Glomerular visceral epithelial cell (primary cell): ENCODE measurements at regions not wholly inside any gene's neighbourhood (a gene's known extent, or its start where the extent isn't known, plus 50 kb on each side); places are given as distances from the start of the nearest gene placed in this dataset.
A peak's percentile ranks its signal among the peaks of the same experiment; 100 is the strongest.

Experiments used
- DNase-seq: peaks from one replicate; pipeline ENCODE4 v3.0.0-alpha.2; 2016; ENCODE audit errors: extremely low spot score

- DNase-seq, result no peak
Observed at GRCh38 chr12:89927226-89927698, 218.6 kb upstream of the ATP2B1 start.

GRCh38 chr12:89924191-89924590 is 215.6 kb upstream of the ATP2B1 start:
- DNase-seq, result no peak

DNA sequence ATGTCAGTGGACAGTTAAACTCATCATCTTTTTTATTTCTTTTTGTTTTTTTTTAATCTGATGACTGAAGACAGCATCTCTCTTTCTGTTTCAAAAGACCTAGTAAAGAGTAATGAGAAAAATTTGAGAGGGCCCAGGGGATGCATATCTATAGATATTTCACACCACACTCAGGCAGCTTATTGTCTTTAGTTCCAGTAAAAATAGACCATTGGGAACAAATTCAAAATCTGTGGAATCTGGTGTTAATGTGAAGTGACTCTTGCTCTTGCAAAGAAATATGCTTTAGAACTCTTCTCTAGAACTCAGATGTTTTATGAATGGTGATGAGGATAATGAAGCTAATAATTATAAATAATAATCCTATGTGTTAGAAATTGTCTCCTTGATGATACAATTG is 214.5 kb upstream of the ATP2B1 start:
- DNase-seq, result no peak

- DNase-seq, result no peak
Observed at GRCh38 chr12:89920866-89921265, 212.2 kb upstream of the ATP2B1 start.

GRCh38 chr12:89919241-89919906 is 210.7 kb upstream of the ATP2B1 start:
- DNase-seq, result no peak

- DNase-seq, result no peak
Observed at GRCh38 chr12:89918172-89918846, 209.7 kb upstream of the ATP2B1 start.

DNA sequence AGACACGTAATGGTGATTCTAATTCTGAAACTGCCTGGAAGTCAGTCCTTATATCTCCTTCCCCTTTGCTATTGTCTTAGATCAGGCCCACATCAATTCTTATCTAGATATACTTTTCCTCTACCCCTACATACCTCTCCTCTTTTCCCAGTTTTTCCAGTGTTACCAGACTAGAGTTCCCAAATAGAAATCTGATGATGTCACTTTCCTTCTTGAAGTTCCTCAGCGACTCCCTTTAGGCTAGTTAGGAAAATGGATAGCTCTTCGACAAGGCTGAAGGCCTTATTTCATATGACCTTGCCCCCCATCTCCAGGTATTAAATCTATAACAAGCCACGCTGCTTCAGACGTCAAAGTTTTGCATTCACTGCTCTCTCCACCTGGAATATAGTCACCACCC is 201.1 kb upstream of the ATP2B1 start:
- no peak for DNase-seq

DNA sequence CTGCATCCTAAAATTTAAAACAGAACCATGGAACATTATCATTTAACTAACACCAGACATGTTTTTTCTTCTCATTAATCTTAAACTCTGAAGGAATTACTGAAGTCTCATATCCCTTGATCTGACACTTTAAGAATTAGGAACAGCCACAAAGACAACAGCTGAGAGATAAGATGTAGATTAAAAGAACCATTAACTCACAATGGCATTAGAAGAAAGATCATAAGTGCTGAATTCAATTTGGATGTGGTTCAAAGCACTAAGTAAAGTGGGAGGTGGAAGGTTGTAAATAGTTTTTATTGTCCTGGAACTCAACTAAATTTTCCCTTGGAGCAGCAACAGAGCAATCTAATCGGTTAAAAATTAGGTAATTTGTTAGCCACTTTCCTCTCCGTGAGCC is 199.0 kb upstream of the ATP2B1 start:
- no peak for DNase-seq

DNA sequence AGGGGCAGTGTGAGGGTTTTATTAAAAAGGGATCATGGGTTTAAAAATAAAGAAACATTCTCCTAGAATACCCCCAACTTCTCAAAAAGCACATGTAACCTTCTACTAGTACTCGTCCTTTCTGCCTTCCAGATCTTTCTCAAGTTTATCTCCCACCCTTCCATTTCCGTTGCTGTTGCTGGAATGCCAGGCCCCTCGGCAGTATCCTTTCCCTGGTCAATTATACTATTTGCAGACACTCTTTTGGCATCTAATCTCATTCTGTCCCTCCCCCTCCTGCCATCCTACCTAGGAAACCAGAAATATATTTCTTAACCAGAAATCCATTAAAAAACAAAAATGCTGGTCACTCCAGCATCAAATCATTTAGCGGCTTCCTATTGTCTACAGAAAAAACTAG is 198.2 kb upstream of the ATP2B1 start:
- DNase-seq, result no peak

GRCh38 chr12:89906178-89906577 is 197.5 kb upstream of the ATP2B1 start:
- no peak for DNase-seq

GRCh38 chr12:89901906-89902642 is 193.4 kb upstream of the ATP2B1 start:
- DNase-seq, result no peak

GRCh38 chr12:89901319-89901718 is 192.7 kb upstream of the ATP2B1 start:
- no peak for DNase-seq

- DNase-seq, result no peak
Observed at GRCh38 chr12:89899651-89900050, 191.0 kb upstream of the ATP2B1 start.

DNA sequence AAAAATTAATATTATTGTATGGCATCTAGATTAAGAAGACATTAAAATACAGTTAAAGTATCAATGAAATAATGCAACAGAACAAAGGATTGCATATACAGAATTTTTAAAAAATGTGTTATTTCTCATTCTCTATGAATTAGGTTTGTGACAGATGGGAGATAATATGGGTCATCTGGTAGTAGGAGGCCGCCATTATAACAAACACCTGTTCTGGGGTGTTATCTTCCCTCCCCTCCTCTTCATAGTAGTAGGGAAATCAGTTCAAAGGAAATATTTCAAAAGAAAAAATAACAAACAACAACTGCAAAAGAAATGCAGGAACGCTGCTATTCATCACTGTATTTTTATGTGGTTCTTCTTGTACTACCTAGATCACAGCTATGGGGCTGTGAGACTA is 187.0 kb upstream of the ATP2B1 start:
- no peak for DNase-seq

- no peak for DNase-seq
Observed at GRCh38 chr12:89895101-89895500, 186.5 kb upstream of the ATP2B1 start.

DNA sequence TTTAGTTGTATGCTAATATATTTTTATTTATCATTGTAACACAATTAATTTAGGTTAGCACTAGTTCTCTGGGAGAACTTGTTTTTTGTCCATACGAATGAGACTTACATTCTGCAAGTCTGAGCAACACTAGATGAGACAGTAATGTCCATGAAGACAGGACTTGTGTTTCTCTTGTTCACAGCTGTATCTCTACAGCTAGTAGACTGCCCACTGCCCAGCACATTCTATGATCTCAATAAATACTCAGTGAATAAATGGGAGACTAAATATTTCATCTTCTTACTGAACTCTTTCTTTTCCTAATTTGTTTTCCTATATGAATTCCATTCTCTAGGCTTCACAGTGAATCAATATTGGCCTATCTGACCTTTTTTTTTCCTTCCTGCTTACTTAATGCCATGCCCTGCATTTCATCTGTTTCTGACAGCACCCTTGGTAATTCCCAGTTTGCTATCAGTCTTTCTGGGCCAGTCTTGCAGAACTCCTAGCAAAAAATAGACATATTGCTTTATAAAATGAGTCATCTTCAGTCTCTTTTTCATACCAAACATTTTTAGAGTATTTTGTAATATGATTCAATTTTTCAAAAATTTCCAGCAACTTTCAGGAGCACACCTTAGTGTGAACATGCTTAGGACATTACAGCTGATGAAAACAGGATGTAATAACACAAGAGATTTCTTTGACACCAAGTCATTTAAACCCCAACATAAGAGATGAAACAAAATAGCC is 185.5 kb upstream of the ATP2B1 start:
- DNase-seq, result peak; percentile 48

DNA sequence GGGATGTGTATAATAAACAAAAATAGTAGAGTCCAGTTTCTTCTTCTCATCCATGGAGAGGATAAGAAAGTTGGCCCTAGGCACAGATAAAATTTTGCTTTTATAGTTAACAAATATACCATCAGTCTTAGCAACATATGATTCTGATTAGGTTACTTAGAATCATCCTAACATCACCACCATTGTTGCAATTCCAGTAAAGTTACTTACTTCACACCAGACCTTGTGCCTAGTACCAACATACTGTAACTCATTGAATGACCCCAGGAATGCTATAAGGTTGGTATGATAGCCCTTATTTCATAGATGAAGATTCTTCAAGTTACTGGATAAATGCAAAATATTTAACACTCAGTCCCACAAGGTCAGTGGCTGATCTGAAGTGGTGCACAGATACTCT is 183.8 kb upstream of the ATP2B1 start:
- no peak for DNase-seq

DNA sequence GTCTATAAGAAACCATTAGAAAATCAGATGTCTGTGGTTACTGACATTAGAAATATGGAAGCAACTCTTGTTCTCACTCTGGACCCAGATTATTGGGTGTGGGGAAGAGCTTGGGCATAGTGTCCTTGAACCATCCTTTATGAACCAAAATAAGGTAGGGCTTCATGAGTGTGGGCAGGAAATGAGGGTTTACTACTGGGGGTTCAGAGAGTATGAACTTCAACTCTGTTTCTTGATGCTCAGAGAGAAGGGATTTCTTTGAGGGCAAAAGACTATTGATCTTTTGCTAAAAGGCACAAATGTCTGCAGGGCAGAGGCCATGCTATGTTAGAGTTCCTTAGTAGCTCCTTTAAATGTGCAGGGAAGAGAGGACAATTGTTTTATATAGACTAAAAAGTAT is 183.3 kb upstream of the ATP2B1 start:
- DNase-seq, result no peak

DNA sequence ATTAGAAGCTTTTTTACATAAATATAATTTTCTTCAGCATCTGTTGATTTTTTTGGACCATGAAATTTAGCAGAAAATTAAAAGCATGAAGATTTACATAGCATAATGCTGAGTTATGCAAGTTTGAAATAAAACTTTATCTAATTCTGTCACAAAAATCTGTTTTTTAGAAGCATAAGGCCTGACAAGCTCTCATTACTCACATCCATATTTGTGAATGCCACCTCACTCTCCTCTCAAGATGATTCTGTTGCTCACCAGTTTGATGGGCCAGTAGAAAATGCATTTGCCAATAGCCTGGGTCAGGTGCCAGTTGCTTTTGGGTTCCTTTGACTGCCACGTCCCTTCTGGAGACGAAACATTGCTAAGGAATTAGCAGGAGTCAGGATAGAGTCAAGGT is 181.5 kb upstream of the ATP2B1 start:
- DNase-seq, result no peak

DNA sequence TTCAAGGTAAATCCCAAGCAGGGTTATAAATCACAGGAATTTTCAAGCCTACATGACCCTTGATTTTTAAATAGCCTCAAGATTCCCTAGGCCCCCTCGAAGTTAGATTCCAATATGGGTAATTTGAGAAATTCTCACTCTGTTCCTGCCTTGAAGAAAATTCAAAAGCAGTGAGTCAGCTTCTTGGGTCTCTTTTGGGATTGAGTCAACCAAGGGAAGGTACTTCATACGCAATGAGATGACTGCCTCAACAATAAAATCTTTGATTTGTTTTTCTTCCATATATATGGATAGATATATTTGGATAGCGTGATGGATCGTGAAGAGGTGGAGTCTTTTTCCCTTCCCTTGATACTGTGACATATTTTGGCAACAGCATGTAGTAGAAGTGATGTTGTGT is 180.4 kb upstream of the ATP2B1 start:
- DNase-seq, result no peak

DNA sequence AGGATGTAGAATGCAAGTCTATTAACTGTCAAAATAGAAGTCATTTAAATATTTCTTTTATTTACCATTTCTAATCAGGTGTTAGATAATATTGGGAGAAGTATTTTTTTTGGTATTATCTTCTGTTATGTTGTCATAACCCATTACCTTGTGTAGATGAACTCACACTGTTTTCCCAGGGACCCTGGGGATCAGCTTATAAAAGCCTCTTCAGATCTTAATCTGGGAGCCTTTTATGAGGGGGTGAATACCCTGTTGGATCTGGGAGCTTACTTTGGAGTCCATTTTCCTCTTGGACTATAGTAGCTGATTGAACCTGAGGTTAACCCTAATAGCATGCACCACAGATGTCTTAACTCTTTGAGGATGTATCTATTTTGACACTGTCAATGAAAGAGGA is 176.3 kb upstream of the ATP2B1 start:
- DNase-seq, result no peak

DNA sequence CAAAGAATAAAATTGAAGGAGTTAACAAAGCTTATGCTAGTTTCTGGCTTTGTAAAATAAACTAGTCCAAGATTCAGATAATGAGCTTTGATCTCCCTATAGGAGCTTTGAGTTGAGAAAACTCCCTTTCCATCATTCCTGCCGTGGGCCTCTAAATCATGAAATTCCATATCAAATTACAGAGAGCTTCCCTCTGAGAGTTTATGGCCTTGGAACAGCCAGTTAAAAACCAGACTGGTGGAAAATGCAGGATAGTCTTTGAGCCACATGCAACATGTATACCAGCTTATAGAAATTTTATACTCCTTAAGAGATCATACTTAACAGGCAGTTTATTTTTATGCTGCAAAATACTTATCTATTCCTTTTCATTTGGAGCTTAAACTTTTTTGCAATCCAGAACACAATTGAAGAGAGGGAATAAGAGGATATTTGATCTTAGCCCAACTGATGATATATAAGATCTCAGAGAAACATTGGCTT is 175.8 kb upstream of the ATP2B1 start:
- no peak for DNase-seq
